ENCODE measurements at regions not wholly inside any gene's neighbourhood (a gene's known extent, or its start where the extent isn't known, plus 50 kb on each side); places are given as distances from the start of the nearest gene placed in this dataset.

GRCh38 chr2:58959996-58960395, 718.9 kb upstream of the FANCL start:
- H3K27ac Mint-ChIP-seq = no peak overlapping the region
- H3K9me3 ChIP-seq (ENCODE audit: control insufficient read depth in 2 of 2, low read length in 2 of 2) = no peaks in the 10 kb centered on the region
- H3K27me3 Mint-ChIP-seq = no peaks in the 10 kb centered on the region
- no peaks in the 10 kb centered on the region for H3K4me1 ChIP-seq (ENCODE audit: control insufficient read depth, insufficient read depth, low read length, poor library complexity, severe bottlenecking)
- no peak overlapping the region for H3K4me3 Mint-ChIP-seq
- no peaks in the 10 kb centered on the region for H3K36me3 ChIP-seq (ENCODE audit: control insufficient read depth, insufficient read depth, low read length)
- H3K27me3 ChIP-seq (ENCODE audit: control insufficient read depth, insufficient read depth, low read length) = no peaks in the 10 kb centered on the region
- H3K27ac ChIP-seq (ENCODE audit: insufficient read depth, low read length, poor library complexity, severe bottlenecking) = no peak overlapping the region
- H3K4me1 Mint-ChIP-seq = no peaks in the 10 kb centered on the region
- DNase-seq (no peak), ATAC-seq (ENCODE audit: low read depth in 2 of 2) (no peak)
- H3K9me3 Mint-ChIP-seq = peaks cover 0 to 4% (median 0%) of the 10 kb centered on the region in 7 donors
- H3K36me3 Mint-ChIP-seq = no peaks in the 10 kb centered on the region
- no peak overlapping the region for H3K4me3 ChIP-seq (ENCODE audit: low read depth, low read length)

GRCh38 chr2:58957188-58957840, 716.2 kb upstream of the FANCL start:
- H3K27ac Mint-ChIP-seq = no peak overlapping the region
- H3K36me3 Mint-ChIP-seq = no peaks in the 10 kb centered on the region
- H3K4me1 ChIP-seq (ENCODE audit: control insufficient read depth, insufficient read depth, low read length, poor library complexity, severe bottlenecking) = no peaks in the 10 kb centered on the region
- DNase-seq (no peak), ATAC-seq (ENCODE audit: low read depth in 2 of 2) (no peak)
- no peaks in the 10 kb centered on the region for H3K27me3 Mint-ChIP-seq
- H3K4me1 Mint-ChIP-seq = no peaks in the 10 kb centered on the region
- no peaks in the 10 kb centered on the region for H3K9me3 ChIP-seq (ENCODE audit: control insufficient read depth in 2 of 2, low read length in 2 of 2)
- H3K27ac ChIP-seq (ENCODE audit: insufficient read depth, low read length, poor library complexity, severe bottlenecking) = no peak overlapping the region
- H3K4me3 Mint-ChIP-seq = no peak overlapping the region
- H3K9me3 Mint-ChIP-seq = peaks cover 0 to 6% (median 0%) of the 10 kb centered on the region in 7 donors
- H3K4me3 ChIP-seq (ENCODE audit: low read depth, low read length) = no peak overlapping the region
- no peaks in the 10 kb centered on the region for H3K27me3 ChIP-seq (ENCODE audit: control insufficient read depth, insufficient read depth, low read length)
- H3K36me3 ChIP-seq (ENCODE audit: control insufficient read depth, insufficient read depth, low read length) = no peaks in the 10 kb centered on the region

- Mint-ChIP-seq H3K9me3 (peaks cover 0 to 5% (median 0%) of the 10 kb centered on the region in 7 donors), H3K4me1 (no peaks in the 10 kb centered on the region), H3K27me3 (no peaks in the 10 kb centered on the region), H3K27ac (no peak overlapping the region), H3K4me3 (no peak overlapping the region), H3K36me3 (no peaks in the 10 kb centered on the region)
- DNase-seq = no peak
- Histone ChIP-seq H3K27ac (ENCODE audit: insufficient read depth, low read length, poor library complexity, severe bottlenecking) (no peak overlapping the region), H3K4me3 (ENCODE audit: low read depth, low read length) (no peak overlapping the region), H3K27me3 (ENCODE audit: control insufficient read depth, insufficient read depth, low read length) (no peaks in the 10 kb centered on the region), H3K4me1 (ENCODE audit: control insufficient read depth, insufficient read depth, low read length, poor library complexity, severe bottlenecking) (no peaks in the 10 kb centered on the region), H3K9me3 (ENCODE audit: control insufficient read depth in 2 of 2, low read length in 2 of 2) (no peaks in the 10 kb centered on the region), H3K36me3 (ENCODE audit: control insufficient read depth, insufficient read depth, low read length) (no peaks in the 10 kb centered on the region)
- ATAC-seq (ENCODE audit: low read depth in 2 of 2) = no peak
Observed at GRCh38 chr2:58954880-58955385, 713.8 kb upstream of the FANCL start.

- Mint-ChIP-seq H3K36me3 (no peaks in the 10 kb centered on the region), H3K27me3 (no peaks in the 10 kb centered on the region), H3K4me3 (no peak overlapping the region), H3K9me3 (peaks cover 0 to 5% (median 0%) of the 10 kb centered on the region in 7 donors), H3K4me1 (no peaks in the 10 kb centered on the region), H3K27ac (no peak overlapping the region)
- ATAC-seq (ENCODE audit: low read depth in 2 of 2) = no peak
- Histone ChIP-seq H3K4me3 (ENCODE audit: low read depth, low read length) (no peak overlapping the region), H3K27ac (ENCODE audit: insufficient read depth, low read length, poor library complexity, severe bottlenecking) (no peak overlapping the region), H3K36me3 (ENCODE audit: control insufficient read depth, insufficient read depth, low read length) (no peaks in the 10 kb centered on the region), H3K4me1 (ENCODE audit: control insufficient read depth, insufficient read depth, low read length, poor library complexity, severe bottlenecking) (no peaks in the 10 kb centered on the region), H3K27me3 (ENCODE audit: control insufficient read depth, insufficient read depth, low read length) (no peaks in the 10 kb centered on the region), H3K9me3 (ENCODE audit: control insufficient read depth in 2 of 2, low read length in 2 of 2) (no peaks in the 10 kb centered on the region)
- DNase-seq = no peak
Observed at GRCh38 chr2:58951722-58952121, 710.6 kb upstream of the FANCL start.

GRCh38 chr2:58950795-58951462, 709.8 kb upstream of the FANCL start:
- Histone ChIP-seq H3K4me1 (ENCODE audit: control insufficient read depth, insufficient read depth, low read length, poor library complexity, severe bottlenecking) (no peaks in the 10 kb centered on the region), H3K36me3 (ENCODE audit: control insufficient read depth, insufficient read depth, low read length) (no peaks in the 10 kb centered on the region), H3K27ac (ENCODE audit: insufficient read depth, low read length, poor library complexity, severe bottlenecking) (no peak overlapping the region), H3K4me3 (ENCODE audit: low read depth, low read length) (no peak overlapping the region), H3K9me3 (ENCODE audit: control insufficient read depth in 2 of 2, low read length in 2 of 2) (no peaks in the 10 kb centered on the region), H3K27me3 (ENCODE audit: control insufficient read depth, insufficient read depth, low read length) (no peaks in the 10 kb centered on the region)
- Mint-ChIP-seq H3K36me3 (no peaks in the 10 kb centered on the region), H3K27ac (no peak overlapping the region), H3K27me3 (no peaks in the 10 kb centered on the region), H3K4me3 (no peak overlapping the region), H3K9me3 (peaks cover 0 to 5% (median 0%) of the 10 kb centered on the region in 7 donors), H3K4me1 (no peaks in the 10 kb centered on the region)
- ATAC-seq (ENCODE audit: low read depth in 2 of 2) = no peak
- DNase-seq = no peak

DNA sequence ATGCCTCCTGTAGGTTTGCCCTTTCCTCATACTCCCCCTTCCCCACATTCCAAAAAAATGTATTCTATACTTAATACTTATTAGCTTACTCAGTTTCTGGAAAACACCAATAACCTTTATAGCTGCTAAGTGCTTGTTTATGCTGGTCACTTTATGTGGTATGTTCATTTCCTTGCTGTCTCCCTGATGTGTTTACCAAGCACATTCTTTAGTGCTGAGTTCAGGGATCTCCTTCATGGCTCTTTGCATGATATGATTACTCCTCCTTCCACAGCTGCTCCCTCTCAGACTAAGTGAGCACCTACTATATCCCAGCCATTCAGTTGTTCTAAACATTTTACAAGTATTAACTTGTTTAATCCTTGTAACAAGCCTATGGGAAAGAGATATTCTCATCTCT, 698.3 kb upstream of the FANCL start:
- H3K36me3 Mint-ChIP-seq = no peaks in the 10 kb centered on the region
- DNase-seq (no peak), ATAC-seq (ENCODE audit: low read depth in 2 of 2) (no peak)
- H3K4me3 Mint-ChIP-seq = no peak overlapping the region
- no peaks in the 10 kb centered on the region for H3K4me1 Mint-ChIP-seq
- Histone ChIP-seq H3K4me3 (ENCODE audit: low read depth, low read length) (no peak overlapping the region), H3K27me3 (ENCODE audit: control insufficient read depth, insufficient read depth, low read length) (no peaks in the 10 kb centered on the region), H3K4me1 (ENCODE audit: control insufficient read depth, insufficient read depth, low read length, poor library complexity, severe bottlenecking) (no peaks in the 10 kb centered on the region), H3K9me3 (ENCODE audit: control insufficient read depth in 2 of 2, low read length in 2 of 2) (no peaks in the 10 kb centered on the region), H3K36me3 (ENCODE audit: control insufficient read depth, insufficient read depth, low read length) (no peaks in the 10 kb centered on the region), H3K27ac (ENCODE audit: insufficient read depth, low read length, poor library complexity, severe bottlenecking) (no peak overlapping the region)
- no peaks in the 10 kb centered on the region for H3K27me3 Mint-ChIP-seq
- peaks cover 0 to 10% (median 2%) of the 10 kb centered on the region in 7 donors for H3K9me3 Mint-ChIP-seq
- H3K27ac Mint-ChIP-seq = no peak overlapping the region

GRCh38 chr2:58938988-58939387, 697.9 kb upstream of the FANCL start:
- no peak overlapping the region for H3K27ac Mint-ChIP-seq
- ATAC-seq (ENCODE audit: low read depth in 2 of 2) = no peak

DNA sequence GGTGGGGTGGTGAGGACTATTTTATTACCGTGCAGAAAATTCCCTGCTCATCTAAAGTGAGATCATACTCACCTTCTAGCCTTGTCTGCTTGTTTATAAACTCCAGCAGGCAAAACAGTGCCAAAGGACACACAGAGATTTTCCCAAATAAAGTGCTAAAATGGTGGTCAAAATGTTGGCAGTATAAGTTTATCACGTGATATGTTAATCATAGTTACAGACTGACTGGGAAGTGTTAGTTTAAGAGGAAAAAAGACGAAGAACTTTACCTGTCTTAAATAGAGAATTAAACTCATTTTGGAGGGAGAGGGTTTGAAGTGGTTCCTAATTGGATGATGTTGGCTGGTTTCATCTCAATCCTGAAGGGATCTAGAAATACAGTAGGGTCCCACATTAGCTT, 691.7 kb upstream of the FANCL start:
- H3K36me3 Mint-ChIP-seq = no peaks in the 10 kb centered on the region
- H3K27me3 Mint-ChIP-seq = no peaks in the 10 kb centered on the region
- no peaks in the 10 kb centered on the region for H3K4me1 Mint-ChIP-seq

More at GRCh38 chr2:58938988-58939387, 697.9 kb upstream of the FANCL start:
- H3K27me3 Mint-ChIP-seq = no peaks in the 10 kb centered on the region
- H3K27me3 ChIP-seq (ENCODE audit: control insufficient read depth, insufficient read depth, low read length) = no peaks in the 10 kb centered on the region
- H3K9me3 Mint-ChIP-seq = peaks cover 0 to 8% (median 2%) of the 10 kb centered on the region in 7 donors
- H3K27ac ChIP-seq (ENCODE audit: insufficient read depth, low read length, poor library complexity, severe bottlenecking) = no peak overlapping the region
- no peaks in the 10 kb centered on the region for H3K36me3 Mint-ChIP-seq
- no peaks in the 10 kb centered on the region for H3K4me1 Mint-ChIP-seq
- H3K36me3 ChIP-seq (ENCODE audit: control insufficient read depth, insufficient read depth, low read length) = no peaks in the 10 kb centered on the region
- no peaks in the 10 kb centered on the region for H3K4me1 ChIP-seq (ENCODE audit: control insufficient read depth, insufficient read depth, low read length, poor library complexity, severe bottlenecking)
- DNase-seq = no peak
- no peak overlapping the region for H3K4me3 Mint-ChIP-seq
- H3K4me3 ChIP-seq (ENCODE audit: low read depth, low read length) = no peak overlapping the region
- H3K9me3 ChIP-seq (ENCODE audit: control insufficient read depth in 2 of 2, low read length in 2 of 2) = no peaks in the 10 kb centered on the region

More for the DNA sequence above, 691.7 kb upstream of the FANCL start:
- H3K4me3 ChIP-seq (ENCODE audit: low read depth, low read length) = no peak overlapping the region
- Mint-ChIP-seq H3K27ac (no peak overlapping the region), H3K9me3 (no peaks in the 10 kb centered on the region), H3K4me3 (no peak overlapping the region)
- H3K27me3 ChIP-seq (ENCODE audit: control insufficient read depth, insufficient read depth, low read length) = no peaks in the 10 kb centered on the region
- H3K36me3 ChIP-seq (ENCODE audit: control insufficient read depth, insufficient read depth, low read length) = no peaks in the 10 kb centered on the region
- no peaks in the 10 kb centered on the region for H3K4me1 ChIP-seq (ENCODE audit: control insufficient read depth, insufficient read depth, low read length, poor library complexity, severe bottlenecking)
- H3K27ac ChIP-seq (ENCODE audit: insufficient read depth, low read length, poor library complexity, severe bottlenecking) = no peak overlapping the region
- H3K9me3 ChIP-seq (ENCODE audit: control insufficient read depth in 2 of 2, low read length in 2 of 2) = no peaks in the 10 kb centered on the region
- ATAC-seq (ENCODE audit: low read depth in 2 of 2) (no peak), DNase-seq (no peak)

Measured in CD4-positive, CD25-positive, alpha-beta regulatory T cell (primary cell).